Activated B cell treated with CpG ODN at 0.5 μM for 24 hours (primary cell): ENCODE measurements at regions not wholly inside any gene's neighbourhood (a gene's known extent, or its start where the extent isn't known, plus 50 kb on each side); places are given as distances from the start of the nearest gene placed in this dataset.

Experiments used
- ATAC-seq: fragments of 200-7000 bp; cut with Tn5 transposase; one replicate; pipeline ENCODE4 v1.10.0; 2021; ENCODE audit warnings: low read depth, mild to moderate bottlenecking, moderate library complexity
- CTCF ChIA-PET: fragments of 350-600 bp; sonication (Branson Sonifier 250); formaldehyde crosslinking; loops from one replicate; lab custom pipeline; 2021; ENCODE audit warnings: antibody characterized with exemption; lab: Charles Lee
- POLR2A ChIA-PET: fragments of 350-600 bp; sonication (Branson Sonifier 250); formaldehyde crosslinking; loops from one replicate; lab custom pipeline; 2021; ENCODE audit warnings: antibody characterized with exemption; lab: Charles Lee
- DNase-seq: peaks from one replicate; pipeline ENCODE4 v3.0.0; 2022
- H3K27ac Mint-ChIP-seq: one replicate; pipeline ENCODE4 v1.8.0; 2020; ENCODE audit warnings: mixed read lengths
- H3K27me3 Mint-ChIP-seq: one replicate; pipeline ENCODE4 v1.8.0; 2021; ENCODE audit warnings: mixed read lengths
- H3K36me3 Mint-ChIP-seq: one replicate; pipeline ENCODE4 v1.8.0; 2021; ENCODE audit warnings: low read depth, mixed read lengths
- H3K4me1 Mint-ChIP-seq: one replicate; pipeline ENCODE4 v1.8.0; 2021; ENCODE audit warnings: mixed read lengths
- H3K4me3 Mint-ChIP-seq: one replicate; pipeline ENCODE4 v1.8.0; 2020; ENCODE audit warnings: mild to moderate bottlenecking, mixed read lengths
- H3K9me3 Mint-ChIP-seq: one replicate; pipeline ENCODE4 v1.8.0; 2020; ENCODE audit warnings: mixed read lengths
- CTCF ChIP-seq: fragments of 200-600 bp; IDR thresholded peaks from one replicate; pipeline ENCODE4 v1.8.0; 2022; ENCODE audit warnings: antibody characterized with exemption, mild to moderate bottlenecking
- intact Hi-C: fragments of 100-400 bp; cut with micrococcal nuclease; formaldehyde crosslinking; loops from one replicate; pipeline ENCODE4 v1.15.1; 2024

- ATAC-seq (peak; percentile 81), DNase-seq (no peak)
- POLR2A ChIA-PET = interaction anchor here (0.5 to 2.9 kb wide), 9 partner anchors 8 to 92 kb away, joined by 3 to 8 read pairs (median 6); no protein-coding TSS in a partner anchor
- H3K4me3 Mint-ChIP-seq = peak overlapping the region; percentile 4
- peaks cover 28% of the 10 kb centered on the region for H3K36me3 Mint-ChIP-seq
- peak overlapping the region; percentile 79 for H3K27ac Mint-ChIP-seq
- intact Hi-C loops = loop anchor here (2.0 to 5.0 kb wide), 2 partner anchors 14 to 35 kb away; no protein-coding TSS in a partner anchor
- CTCF ChIA-PET = interaction anchor here (0.9 to 4.2 kb wide), 2 partner anchors 15 to 43 kb away, joined by 6 to 33 read pairs; no protein-coding TSS in a partner anchor
- TF ChIP-seq CTCF = no peak
- H3K4me1 Mint-ChIP-seq = peaks cover 77% of the 10 kb centered on the region
- no peaks in the 10 kb centered on the region for H3K9me3 Mint-ChIP-seq
- no peaks in the 10 kb centered on the region for H3K27me3 Mint-ChIP-seq
These were observed 262.8 kb upstream of the KLF14 start for GRCh38 chr7:130996833-130997231.

GRCh38 chr7:130998993-130999602, 265.1 kb upstream of the KLF14 start:
- Mint-ChIP-seq H3K4me3 (peak overlapping the region; percentile 15), H3K27ac (peak overlapping the region; percentile 71), H3K36me3 (peaks cover 27% of the 10 kb centered on the region), H3K9me3 (no peaks in the 10 kb centered on the region), H3K27me3 (no peaks in the 10 kb centered on the region), H3K4me1 (peaks cover 78% of the 10 kb centered on the region)
- CTCF ChIA-PET = interaction anchor here (1.5 to 1.6 kb wide), 2 partner anchors 41 to 102 kb away, joined by 5 read pairs; no protein-coding TSS in a partner anchor
- DNase-seq (no peak), ATAC-seq (no peak)
- no peak for TF ChIP-seq CTCF
- intact Hi-C loops = loop anchor here (5.0 kb wide), 1 partner anchor 33 kb away; no protein-coding TSS in a partner anchor
- POLR2A ChIA-PET = no interaction called here

GRCh38 chr7:130999926-131000325, 265.9 kb upstream of the KLF14 start:
- ATAC-seq (no peak), DNase-seq (no peak)
- Mint-ChIP-seq H3K4me3 (no peak overlapping the region), H3K27ac (no peak overlapping the region), H3K9me3 (no peaks in the 10 kb centered on the region), H3K36me3 (peaks cover 30% of the 10 kb centered on the region), H3K4me1 (peaks cover 78% of the 10 kb centered on the region), H3K27me3 (no peaks in the 10 kb centered on the region)
- intact Hi-C loops = loop anchor here (5.0 kb wide), 1 partner anchor 32 kb away; no protein-coding TSS in a partner anchor
- ChIA-PET CTCF (interaction anchor here (0.6 to 1.6 kb wide), 2 partner anchors 18 to 40 kb away, joined by 3 to 5 read pairs; no protein-coding TSS in a partner anchor), POLR2A (interaction anchor here (0.6 to 1.5 kb wide), 2 partner anchors 11 to 29 kb away, joined by 3 to 5 read pairs; no protein-coding TSS in a partner anchor)
- no peak for TF ChIP-seq CTCF

- Mint-ChIP-seq H3K9me3 (no peaks in the 10 kb centered on the region), H3K36me3 (peaks cover 33% of the 10 kb centered on the region), H3K27ac (no peak overlapping the region), H3K4me1 (peaks cover 77% of the 10 kb centered on the region), H3K4me3 (no peak overlapping the region), H3K27me3 (no peaks in the 10 kb centered on the region)
- ATAC-seq (no peak), DNase-seq (no peak)
- POLR2A ChIA-PET = interaction anchor here (0.6 to 1.5 kb wide), 2 partner anchors 12 to 28 kb away, joined by 3 to 5 read pairs; no protein-coding TSS in a partner anchor
- intact Hi-C loops = no loop called here
- no peak for TF ChIP-seq CTCF
- CTCF ChIA-PET = interaction anchor here (0.6 to 1.6 kb wide), 5 partner anchors 18 to 103 kb away, joined by 3 to 9 read pairs (median 3); no protein-coding TSS in a partner anchor
These were observed 266.4 kb upstream of the KLF14 start for GRCh38 chr7:131000389-131000788.

- ATAC-seq (no peak), DNase-seq (no peak)
- ChIA-PET CTCF (interaction anchor here (1.3 to 1.6 kb wide), 4 partner anchors 19 to 104 kb away, joined by 3 to 9 read pairs (median 4); no protein-coding TSS in a partner anchor), POLR2A (interaction anchor here (0.7 to 1.5 kb wide), 2 partner anchors 12 to 40 kb away, joined by 3 to 5 read pairs; no protein-coding TSS in a partner anchor)
- Mint-ChIP-seq H3K36me3 (peaks cover 36% of the 10 kb centered on the region), H3K9me3 (no peaks in the 10 kb centered on the region), H3K27me3 (no peaks in the 10 kb centered on the region), H3K4me3 (no peak overlapping the region), H3K4me1 (peaks cover 76% of the 10 kb centered on the region), H3K27ac (no peak overlapping the region)
- TF ChIP-seq CTCF = no peak
- intact Hi-C loops = no loop called here
These were observed 266.9 kb upstream of the KLF14 start for GRCh38 chr7:131000873-131001272.
